Kidney (tissue), 13 donors: ENCODE measurements at regions not wholly inside any gene's neighbourhood (a gene's known extent, or its start where the extent isn't known, plus 50 kb on each side); places are given as distances from the start of the nearest gene placed in this dataset.

Experiments
- DNase-seq, 5 donors: peaks; one replicate each; pipeline ENCODE4 v3.0.0-alpha.2; 2013 to 2020
- FAIRE-seq: peaks from 2 replicates; lab custom pipeline; 2012; peaks lifted over from hg19 to GRCh38; lab: Jason Lieb, UNC
- H3K27ac ChIP-seq, 2 donors: one replicate each; pipeline ENCODE4 v1.7.0; 2013; ENCODE audit warnings: low read depth in 2 of 2, low read length in 2 of 2, inconsistent platforms in 1 of 2
- H3K27me3 ChIP-seq: one replicate; pipeline ENCODE4 v1.7.1; 2013; ENCODE audit warnings: low read length, inconsistent platforms; ENCODE audit not compliant: control insufficient read depth, insufficient read depth
- H3K36me3 ChIP-seq, 3 donors: one replicate each; pipeline versions ENCODE4 v1.7.0 to v1.7.1; 2013; ENCODE audit warnings: low read length in 3 of 3, control low read depth in 1 of 3, inconsistent platforms in 1 of 3; ENCODE audit not compliant: insufficient read depth in 3 of 3, control insufficient read depth in 2 of 3
- H3K4me1 ChIP-seq, 3 donors: one replicate each; pipeline versions ENCODE4 v1.7.0 to v1.7.1; 2013; ENCODE audit warnings: low read length in 3 of 3, inconsistent platforms in 1 of 3, low read depth in 1 of 3; ENCODE audit not compliant: control insufficient read depth in 2 of 3, insufficient read depth in 2 of 3
- H3K4me3 ChIP-seq, 3 donors: one replicate each; pipeline versions ENCODE4 v1.7.0 to v1.8.1; 2013; ENCODE audit warnings: low read length in 3 of 3, control low read depth in 1 of 3, inconsistent platforms in 1 of 3
- H3K9ac ChIP-seq, 3 donors: one replicate each; pipeline versions ENCODE4 v1.7.0 to v1.7.1; 2013; ENCODE audit warnings: low read length in 3 of 3, control low read depth in 1 of 3, inconsistent platforms in 1 of 3
- H3K9me3 ChIP-seq, 3 donors: one replicate each; pipeline versions ENCODE4 v1.7.0 to v1.7.1; 2013; ENCODE audit warnings: low read length in 3 of 3, control low read depth in 1 of 3, inconsistent platforms in 1 of 3; ENCODE audit not compliant: control insufficient read depth in 2 of 3, insufficient read depth in 1 of 3
- CTCF ChIP-seq: IDR thresholded peaks from 3 replicates; pipeline ENCODE4 v1.5.1; 2012; ENCODE audit warnings: mild to moderate bottlenecking, moderate library complexity, borderline replicate concordance; ENCODE audit not compliant: insufficient read depth; ENCODE audit errors: extremely low read depth
- intact Hi-C: fragments of 100-400 bp; cut with DNase I; formaldehyde crosslinking; loops from one replicate; pipeline ENCODE4 v1.11.1; 2022
- donor health status: control.
- donor health status: control.
- donor health status: control.
- donor health status: control.
- donor health status: control.
- donor health status: DM: yes; HTN: yes; CAD: no.
- donor health status: Normal renal cell carcinoma (clear cell type).

GRCh38 chr6:155747491-155747890 is 291.9 kb upstream of the NOX3 start:
- Histone ChIP-seq H3K27me3 (no peaks in the 10 kb centered on the region), H3K4me3 (no peak overlapping the region), H3K36me3 (no peaks in the 10 kb centered on the region), H3K9me3 (no peaks in the 10 kb centered on the region), H3K9ac (no peak overlapping the region), H3K4me1 (no peaks in the 10 kb centered on the region), H3K27ac (no peak overlapping the region)
- FAIRE-seq (no peak), DNase-seq (no peak)
- intact Hi-C loops = no loop called here
- no peak for TF ChIP-seq CTCF

- TF ChIP-seq CTCF = no peak
- no peak for DNase-seq
- Histone ChIP-seq H3K36me3 (no peaks in the 10 kb centered on the region), H3K4me1 (no peaks in the 10 kb centered on the region), H3K9ac (no peak overlapping the region), H3K27ac (no peak overlapping the region), H3K9me3 (no peaks in the 10 kb centered on the region), H3K27me3 (no peaks in the 10 kb centered on the region), H3K4me3 (no peak overlapping the region)
- intact Hi-C loops = no loop called here
- no peak for FAIRE-seq
Measured at GRCh38 chr6:155740781-155741399, 285.3 kb upstream of the NOX3 start.

GRCh38 chr6:155738602-155739105 is 283.0 kb upstream of the NOX3 start:
- H3K36me3 ChIP-seq = no peaks in the 10 kb centered on the region
- no peak for TF ChIP-seq CTCF
- H3K9ac ChIP-seq = no peak overlapping the region
- intact Hi-C loops = no loop called here
- H3K27me3 ChIP-seq = no peaks in the 10 kb centered on the region
- DNase-seq (no peak), FAIRE-seq (no peak)
- no peak overlapping the region for H3K27ac ChIP-seq
- no peak overlapping the region for H3K4me3 ChIP-seq
- H3K9me3 ChIP-seq = no peaks in the 10 kb centered on the region
- no peaks in the 10 kb centered on the region for H3K4me1 ChIP-seq

GRCh38 chr6:155717374-155717773 is 261.7 kb upstream of the NOX3 start:
- H3K4me3 ChIP-seq = no peak overlapping the region
- intact Hi-C loops = no loop called here
- DNase-seq (no peak), FAIRE-seq (no peak)
- no peak overlapping the region for H3K27ac ChIP-seq
- no peaks in the 10 kb centered on the region for H3K4me1 ChIP-seq
- no peak for TF ChIP-seq CTCF
- no peaks in the 10 kb centered on the region for H3K36me3 ChIP-seq
- no peak overlapping the region for H3K9ac ChIP-seq
- no peaks in the 10 kb centered on the region for H3K9me3 ChIP-seq
- H3K27me3 ChIP-seq = no peaks in the 10 kb centered on the region
